HEK293 (cell line): ENCODE measurements at regions not wholly inside any gene's neighbourhood (a gene's known extent, or its start where the extent isn't known, plus 50 kb on each side); places are given as distances from the start of the nearest gene placed in this dataset.

Experiments
- BCL6B ChIP-seq: fragments of 450-650 bp; formaldehyde crosslinking; IDR thresholded peaks from 2 replicates; pipeline ENCODE4 v1.5.1; 2017; ENCODE audit warnings: missing biosample characterization, missing genetic modification characterization
- KLF10 ChIP-seq: fragments of 450-650 bp; IDR thresholded peaks from 2 replicates; pipeline ENCODE4 v1.5.1; 2018; ENCODE audit warnings: missing biosample characterization, mild to moderate bottlenecking, missing genetic modification characterization
- KLF8 ChIP-seq: fragments of 450-650 bp; formaldehyde crosslinking; IDR thresholded peaks from 2 replicates; pipeline ENCODE4 v1.5.1; 2016; ENCODE audit warnings: missing biosample characterization, missing genetic modification characterization
- KLF9 ChIP-seq: fragments of 450-650 bp; formaldehyde crosslinking; IDR thresholded peaks from 2 replicates; pipeline ENCODE4 v1.5.1; 2016; ENCODE audit warnings: missing biosample characterization, missing genetic modification characterization, low read depth
- MZF1 ChIP-seq: fragments of 450-650 bp; formaldehyde crosslinking; IDR thresholded peaks from 2 replicates; pipeline ENCODE4 v1.5.1; 2017; ENCODE audit warnings: missing biosample characterization, missing genetic modification characterization, borderline replicate concordance
- PATZ1 ChIP-seq: fragments of 450-650 bp; formaldehyde crosslinking; IDR thresholded peaks from 2 replicates; pipeline ENCODE4 v1.5.1; 2016; ENCODE audit warnings: missing biosample characterization, missing genetic modification characterization
- PRDM1 ChIP-seq: fragments of 450-650 bp; formaldehyde crosslinking; IDR thresholded peaks from 2 replicates; pipeline ENCODE4; 2016; ENCODE audit warnings: missing biosample characterization, missing genetic modification characterization
- SP3 ChIP-seq: fragments of 450-650 bp; formaldehyde crosslinking; IDR thresholded peaks from 2 replicates; pipeline ENCODE4 v1.5.1; 2016; ENCODE audit warnings: missing biosample characterization, missing genetic modification characterization
- TRIM28 ChIP-seq: IDR thresholded peaks from 2 replicates; pipeline ENCODE4 v1.6.1; 2011; ENCODE audit warnings: low read length, control low read depth, borderline replicate concordance
- ZBTB44 ChIP-seq: fragments of 450-650 bp; IDR thresholded peaks from 2 replicates; pipeline ENCODE4 v1.5.1; 2018; ENCODE audit warnings: missing biosample characterization, mild to moderate bottlenecking, missing genetic modification characterization
- ZFP41 ChIP-seq: fragments of 450-650 bp; formaldehyde crosslinking; IDR thresholded peaks from 2 replicates; pipeline ENCODE4 v1.5.1; 2016; ENCODE audit warnings: missing biosample characterization, missing genetic modification characterization, borderline replicate concordance
- ZNF121 ChIP-seq: fragments of 450-650 bp; formaldehyde crosslinking; IDR thresholded peaks from 2 replicates; pipeline ENCODE4 v1.5.1; 2016; ENCODE audit warnings: missing biosample characterization, missing genetic modification characterization
- ZNF140 ChIP-seq: fragments of 450-650 bp; formaldehyde crosslinking; IDR thresholded peaks from 2 replicates; pipeline ENCODE4 v1.5.1; 2016; ENCODE audit warnings: missing biosample characterization, missing genetic modification characterization
- ZNF18 ChIP-seq: fragments of 450-650 bp; formaldehyde crosslinking; IDR thresholded peaks from 2 replicates; pipeline ENCODE4 v1.5.1; 2016; ENCODE audit warnings: missing biosample characterization, missing genetic modification characterization
- ZNF184 ChIP-seq: fragments of 450-650 bp; IDR thresholded peaks from 2 replicates; pipeline ENCODE4 v1.5.1; 2018; ENCODE audit warnings: missing biosample characterization, mild to moderate bottlenecking, missing genetic modification characterization
- ZNF292 ChIP-seq: fragments of 450-650 bp; formaldehyde crosslinking; IDR thresholded peaks from 2 replicates; pipeline ENCODE4 v1.5.1; 2016; ENCODE audit warnings: low read depth, missing biosample characterization, missing genetic modification characterization, borderline replicate concordance
- ZNF341 ChIP-seq: fragments of 450-650 bp; formaldehyde crosslinking; IDR thresholded peaks from 2 replicates; pipeline ENCODE4; 2016; ENCODE audit warnings: low read depth, missing biosample characterization, missing genetic modification characterization
- ZNF449 ChIP-seq: fragments of 450-650 bp; formaldehyde crosslinking; IDR thresholded peaks from 2 replicates; pipeline ENCODE4 v1.5.1; 2017; ENCODE audit warnings: missing biosample characterization, mild to moderate bottlenecking, missing genetic modification characterization, moderate library complexity
- ZNF488 ChIP-seq: fragments of 450-650 bp; formaldehyde crosslinking; IDR thresholded peaks from 2 replicates; pipeline ENCODE4 v1.5.1; 2016; ENCODE audit warnings: missing biosample characterization, missing genetic modification characterization
- ZNF514 ChIP-seq: fragments of 450-650 bp; formaldehyde crosslinking; IDR thresholded peaks from 2 replicates; pipeline ENCODE4 v1.5.1; 2016; ENCODE audit warnings: missing biosample characterization, missing genetic modification characterization
- ZNF561 ChIP-seq: fragments of 450-650 bp; IDR thresholded peaks from 2 replicates; pipeline ENCODE4 v1.5.1; 2018; ENCODE audit warnings: missing biosample characterization, missing genetic modification characterization, borderline replicate concordance
- ZNF580 ChIP-seq: fragments of 450-650 bp; formaldehyde crosslinking; IDR thresholded peaks from 2 replicates; pipeline ENCODE4 v1.5.1; 2016; ENCODE audit warnings: missing biosample characterization, missing genetic modification characterization
- ZNF585B ChIP-seq: fragments of 450-650 bp; formaldehyde crosslinking; IDR thresholded peaks from 2 replicates; pipeline ENCODE4 v1.5.1; 2016; ENCODE audit warnings: missing biosample characterization, missing genetic modification characterization
- ZNF596 ChIP-seq: fragments of 450-650 bp; IDR thresholded peaks from 2 replicates; pipeline ENCODE4 v1.5.0; 2018; ENCODE audit warnings: missing biosample characterization, mild to moderate bottlenecking, missing genetic modification characterization, moderate library complexity
- ZNF624 ChIP-seq: fragments of 450-650 bp; formaldehyde crosslinking; IDR thresholded peaks from 2 replicates; pipeline ENCODE4 v1.5.1; 2017; ENCODE audit warnings: missing biosample characterization, missing genetic modification characterization
- ZNF654 ChIP-seq: fragments of 450-650 bp; formaldehyde crosslinking; IDR thresholded peaks from 2 replicates; pipeline ENCODE4 v1.5.1; 2016; ENCODE audit warnings: low read depth, missing biosample characterization, missing genetic modification characterization
- ZNF792 ChIP-seq: fragments of 450-650 bp; formaldehyde crosslinking; IDR thresholded peaks from 2 replicates; pipeline ENCODE4 v1.5.1; 2016; ENCODE audit warnings: missing biosample characterization, missing genetic modification characterization

GRCh38 chr5:8457187-8458037 is 588.5 kb downstream of the MTRR start (continued):
- no peak for TF ChIP-seq ZFP41 (tag by site-specific recombination)
- no peak for TF ChIP-seq ZNF792 (tag by site-specific recombination)
- 0 out of 2 replicates have a peak, but pooled peaks have one; percentile 19 for TF ChIP-seq PATZ1 (tag by site-specific recombination)
- TF ChIP-seq ZNF561: peak; percentile 71; the same call in 1 of the 2 replicates
- TF ChIP-seq ZNF624: no peak
- no peak for TF ChIP-seq ZNF654 (tag by site-specific recombination)
- TF ChIP-seq ZNF341 (tag by site-specific recombination): peak; percentile 97
- no peak for TF ChIP-seq ZBTB44
- no peak for TF ChIP-seq ZNF121 (tag by site-specific recombination)
- TF ChIP-seq KLF9 (tag by site-specific recombination): peak; percentile 81
- TF ChIP-seq ZNF585B: no peak
- no peak for TF ChIP-seq ZNF488 (tag by site-specific recombination)
- TF ChIP-seq ZNF514 (tag by site-specific recombination): no peak
- TF ChIP-seq KLF10: peak; percentile 94
- peak; percentile 69 for TF ChIP-seq PRDM1
- no peak for TF ChIP-seq ZNF140 (tag by site-specific recombination)
- no peak for TF ChIP-seq ZNF596 (tag by site-specific recombination)
- peak; percentile 32; the same call in 1 of the 2 replicates for TF ChIP-seq TRIM28
- TF ChIP-seq ZNF449 (tag by site-specific recombination): no peak
- TF ChIP-seq ZNF18 (tag by site-specific recombination): peak; percentile 36; the same call in 1 of the 2 replicates
- TF ChIP-seq SP3 (tag by site-specific recombination): peak; percentile 77
- TF ChIP-seq MZF1 (tag by site-specific recombination): 0 out of 2 replicates have a peak, but pooled peaks have one; percentile 13
- TF ChIP-seq BCL6B: peak; percentile 9; the same call in 1 of the 2 replicates
- no peak for TF ChIP-seq ZNF580 (tag by site-specific recombination)
- peak; percentile 46; the same call in 1 of the 2 replicates for TF ChIP-seq ZNF184 (tag by site-specific recombination)
- no peak for TF ChIP-seq ZNF292 (tag by site-specific recombination)
- TF ChIP-seq KLF8: peak; percentile 74
